ENCODE measurements at regions not wholly inside any gene's neighbourhood (a gene's known extent, or its start where the extent isn't known, plus 50 kb on each side); places are given as distances from the start of the nearest gene placed in this dataset.

GRCh38 chr4:128615197-128615596 lies 194.3 kb upstream of the JADE1 start:
- intact Hi-C loops (cut with micrococcal nuclease; ENCODE audit: unreplicated experiment): no loop called here
- POLR2A ChIA-PET: no interaction called here
- Mint-ChIP-seq H3K4me1 (ENCODE audit: low read depth, unreplicated experiment) (no peaks in the 10 kb centered on the region), H3K9me3 (ENCODE audit: unreplicated experiment) (no peaks in the 10 kb centered on the region), H3K27me3 (ENCODE audit: insufficient read depth, unreplicated experiment) (no peaks in the 10 kb centered on the region), H3K27ac (ENCODE audit: unreplicated experiment) (no peak overlapping the region), H3K4me3 (ENCODE audit: unreplicated experiment) (no peak overlapping the region), H3K36me3 (ENCODE audit: insufficient read depth, unreplicated experiment) (no peaks in the 10 kb centered on the region)
- no peak overlapping the region for H3K4me3 ChIP-seq (ENCODE audit: low read depth, low read length)
- CTCF ChIA-PET: no interaction called here
- no peak for TF ChIP-seq CTCF (IDR thresholded peaks at IDR 0.05; ENCODE audit: insufficient read depth in 1 of 2, low read depth in 1 of 2, low read length in 1 of 2, severe bottlenecking in 1 of 2, unreplicated experiment in 1 of 2)
- H3K4me1 ChIP-seq: no peaks in the 10 kb centered on the region
- no peaks in the 10 kb centered on the region for H3K36me3 ChIP-seq (ENCODE audit: control insufficient read depth, insufficient read depth, low read length)
- no peaks in the 10 kb centered on the region for H3K27me3 ChIP-seq (replicated peaks; ENCODE audit: control insufficient read depth, insufficient read depth, low read length)
- no peak for DNase-seq
- no peaks in the 10 kb centered on the region for H3K9me3 ChIP-seq
- no TSS peak for BruUV-seq (replicated peaks)

GRCh38 chr4:128608006-128608405 lies 201.5 kb upstream of the JADE1 start:
- POLR2A ChIA-PET: no interaction called here
- CTCF ChIA-PET: no interaction called here
- TF ChIP-seq CTCF (IDR thresholded peaks at IDR 0.05; ENCODE audit: insufficient read depth in 1 of 2, low read depth in 1 of 2, low read length in 1 of 2, severe bottlenecking in 1 of 2, unreplicated experiment in 1 of 2): no peak
- H3K9me3 Mint-ChIP-seq (ENCODE audit: unreplicated experiment): peaks cover 12% of the 10 kb centered on the region
- no peaks in the 10 kb centered on the region for H3K27me3 ChIP-seq (replicated peaks; ENCODE audit: control insufficient read depth, insufficient read depth, low read length)
- no peaks in the 10 kb centered on the region for H3K27me3 Mint-ChIP-seq (ENCODE audit: insufficient read depth, unreplicated experiment)
- no TSS peak for BruUV-seq (replicated peaks)
- no peaks in the 10 kb centered on the region for H3K4me1 ChIP-seq
- H3K4me1 Mint-ChIP-seq (ENCODE audit: low read depth, unreplicated experiment): peaks cover 14% of the 10 kb centered on the region
- intact Hi-C loops (cut with micrococcal nuclease; ENCODE audit: unreplicated experiment): no loop called here
- H3K27ac Mint-ChIP-seq (ENCODE audit: unreplicated experiment): no peak overlapping the region
- no peaks in the 10 kb centered on the region for H3K9me3 ChIP-seq
- H3K4me3 Mint-ChIP-seq (ENCODE audit: unreplicated experiment): no peak overlapping the region
- H3K36me3 Mint-ChIP-seq (ENCODE audit: insufficient read depth, unreplicated experiment): no peaks in the 10 kb centered on the region
- DNase-seq: no peak
- H3K4me3 ChIP-seq (ENCODE audit: low read depth, low read length): no peak overlapping the region
- no peaks in the 10 kb centered on the region for H3K36me3 ChIP-seq (ENCODE audit: control insufficient read depth, insufficient read depth, low read length)

DNA sequence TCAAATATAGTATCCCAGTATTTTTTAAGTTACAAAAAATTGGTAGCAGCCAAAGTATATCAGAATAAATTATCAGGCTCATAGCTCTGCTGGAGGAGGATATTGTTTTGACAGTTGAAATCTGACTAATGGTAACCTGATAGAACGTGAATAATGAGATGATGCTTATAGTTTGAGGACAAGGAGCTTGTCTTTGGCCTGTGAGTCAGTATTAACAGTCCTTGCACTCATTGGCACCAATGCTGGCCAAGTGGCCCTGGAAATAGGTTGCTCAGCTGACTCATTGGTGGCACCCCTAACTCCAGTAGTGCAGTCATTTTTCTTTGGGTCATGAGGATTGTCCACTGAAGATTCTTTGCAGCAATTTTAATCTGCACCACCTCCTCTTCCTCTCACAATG lies 203.3 kb upstream of the JADE1 start:
- intact Hi-C loops (cut with micrococcal nuclease; ENCODE audit: unreplicated experiment): no loop called here
- no TSS peak for BruUV-seq (replicated peaks)
- ChIA-PET CTCF (no interaction called here), POLR2A (no interaction called here)
- Mint-ChIP-seq H3K27me3 (ENCODE audit: insufficient read depth, unreplicated experiment) (no peaks in the 10 kb centered on the region), H3K4me3 (ENCODE audit: unreplicated experiment) (no peak overlapping the region), H3K9me3 (ENCODE audit: unreplicated experiment) (peaks cover 12% of the 10 kb centered on the region), H3K27ac (ENCODE audit: unreplicated experiment) (no peak overlapping the region), H3K4me1 (ENCODE audit: low read depth, unreplicated experiment) (peaks cover 17% of the 10 kb centered on the region), H3K36me3 (ENCODE audit: insufficient read depth, unreplicated experiment) (no peaks in the 10 kb centered on the region)
- H3K4me3 ChIP-seq (ENCODE audit: low read depth, low read length): no peak overlapping the region
- no peak for DNase-seq
- H3K4me1 ChIP-seq: peaks cover 6% of the 10 kb centered on the region
- TF ChIP-seq CTCF (IDR thresholded peaks at IDR 0.05; ENCODE audit: insufficient read depth in 1 of 2, low read depth in 1 of 2, low read length in 1 of 2, severe bottlenecking in 1 of 2, unreplicated experiment in 1 of 2): no peak
- H3K9me3 ChIP-seq: no peaks in the 10 kb centered on the region
- no peaks in the 10 kb centered on the region for H3K36me3 ChIP-seq (ENCODE audit: control insufficient read depth, insufficient read depth, low read length)
- H3K27me3 ChIP-seq (replicated peaks; ENCODE audit: control insufficient read depth, insufficient read depth, low read length): no peaks in the 10 kb centered on the region

Measured in Caco-2 (cell line).